ENCODE measurements at regions not wholly inside any gene's neighbourhood (a gene's known extent, or its start where the extent isn't known, plus 50 kb on each side); places are given as distances from the start of the nearest gene placed in this dataset.

- no peak for TF ChIP-seq POLR2A (IDR thresholded peaks at IDR 0.05; ENCODE audit: low read depth)
- no peak for TF ChIP-seq CTCF (IDR thresholded peaks at IDR 0.05)
- TF ChIP-seq POLR2AphosphoS5 (IDR thresholded peaks at IDR 0.05): no peak
- TF ChIP-seq EP300 (IDR thresholded peaks at IDR 0.05): no peak
Measured at GRCh38 chr3:56960234-56960917, 100.1 kb upstream of the SPATA12 start.
